HepG2 (cell line): ENCODE measurements at regions not wholly inside any gene's neighbourhood (a gene's known extent, or its start where the extent isn't known, plus 50 kb on each side); places are given as distances from the start of the nearest gene placed in this dataset.

Experiments
- ATAC-seq: fragments of 200-7000 bp; cut with Tn5 transposase; 3 replicates; pipeline ENCODE4 v1.9.1; 2020; ENCODE audit warnings: mild to moderate bottlenecking, moderate library complexity
- BruUV-seq: library from RNA; stranded (reverse); fragments of 400-500 nt; replicated peaks from 2 replicates; lab custom pipeline; 2021; lab: Mats Ljungman, UMichigan
- CTCF ChIA-PET: fragments of 300-600 bp; formaldehyde crosslinking; extraction: SDS; loops from one replicate; lab custom pipeline; 2021; ENCODE audit warnings: low total read pairs, inconsistent platforms, low intra/inter-chr PET ratio; lab: Yijun Ruan, JAX
- POLR2A ChIA-PET: fragments of 350-600 bp; sonication (Branson Sonifier 250); formaldehyde crosslinking; loops from one replicate; lab custom pipeline; 2020; ENCODE audit warnings: antibody characterized with exemption, inconsistent platforms; lab: Yijun Ruan, JAX
- DNase-seq: peaks from one replicate; pipeline ENCODE4 v3.0.0-alpha.2; 2015; ENCODE audit warnings: low spot score
- FAIRE-seq: peaks from 3 replicates; lab custom pipeline; 2011; peaks lifted over from hg19 to GRCh38; lab: Jason Lieb, UNC
- H2AFZ ChIP-seq: one replicate; pipeline ENCODE4 v1.6.1; 2011; ENCODE audit warnings: low read length, inconsistent platforms
- H3K27ac ChIP-seq: fragments of 300-600 bp; 3 replicates; pipeline ENCODE4 v1.8.0; 2011; ENCODE audit warnings: mixed run types, mild to moderate bottlenecking, mixed read lengths, low read length, inconsistent platforms; ENCODE audit not compliant: insufficient read depth; ENCODE audit errors: extremely low read length
- H3K27me3 ChIP-seq, 2 experiments: fragments of 200-600 bp in 1 of 2; 2 replicates in 1 of 2; 3 replicates in 1 of 2; pipeline versions ENCODE4 v1.6.0 to v1.8.0; 2011; ENCODE audit warnings: low read length in 2 of 2, mild to moderate bottlenecking in 2 of 2, moderate library complexity in 2 of 2, inconsistent platforms in 1 of 2; ENCODE audit not compliant: insufficient read depth in 2 of 2, control insufficient read depth in 1 of 2
- H3K36me3 ChIP-seq, 2 experiments: fragments of 200-600 bp in 1 of 2; replicated peaks in 1 of 2; 2 replicates in 1 of 2; 3 replicates in 1 of 2; pipeline versions ENCODE4 v1.5.1 to v1.8.0; 2011; ENCODE audit warnings: low read length in 2 of 2, inconsistent platforms in 1 of 2; ENCODE audit not compliant: insufficient read depth in 2 of 2, control insufficient read depth in 1 of 2
- H3K4me1 ChIP-seq: 2 replicates; pipeline ENCODE4 v1.5.1; 2012; ENCODE audit warnings: low read length, inconsistent platforms; ENCODE audit not compliant: insufficient read depth
- H3K4me2 ChIP-seq: 2 replicates; pipeline ENCODE4 v1.6.0; 2011; ENCODE audit warnings: low read depth, low read length, inconsistent platforms
- H3K4me3 ChIP-seq, 3 experiments: fragments of 200-600 bp in 1 of 3; sonication (generic), shearing (Covaris generic) in 1 of 3; replicated peaks in 1 of 3; 2 replicates each; pipeline ENCODE4 v1.5.1; 2011 to 2016; ENCODE audit warnings: low read length in 3 of 3, inconsistent platforms in 2 of 3, low read depth in 2 of 3, mild to moderate bottlenecking in 2 of 3, control low read depth in 1 of 3, mixed read lengths in 1 of 3; ENCODE audit not compliant: insufficient read depth in 1 of 3
- H3K79me2 ChIP-seq: one replicate; pipeline ENCODE4 v1.6.1; 2011; ENCODE audit warnings: low read length, inconsistent platforms; ENCODE audit not compliant: insufficient read depth
- H3K9ac ChIP-seq: 2 replicates; pipeline ENCODE4 v1.6.0; 2011; ENCODE audit warnings: mild to moderate bottlenecking, low read depth, low read length, inconsistent platforms; ENCODE audit not compliant: insufficient read depth
- H3K9me3 ChIP-seq: 2 replicates; pipeline ENCODE4 v1.5.1; 2012; ENCODE audit warnings: mild to moderate bottlenecking, low read length
- H4K20me1 ChIP-seq: 2 replicates; pipeline ENCODE4 v1.6.0; 2011; ENCODE audit warnings: inconsistent platforms, mild to moderate bottlenecking, low read length, moderate library complexity; ENCODE audit not compliant: insufficient read depth
- BRCA1 ChIP-seq: sonication (generic); formaldehyde crosslinking; IDR thresholded peaks from 2 replicates; pipeline ENCODE4 v1.4.0; 2020; ENCODE audit warnings: missing genetic modification reagents
- FOXK1 ChIP-seq: sonication (generic); formaldehyde crosslinking; IDR thresholded peaks from 2 replicates; pipeline ENCODE4 v1.4.0; 2020; ENCODE audit warnings: low read depth, missing genetic modification reagents, borderline replicate concordance
- HIVEP1 ChIP-seq: sonication (generic); formaldehyde crosslinking; IDR thresholded peaks from 2 replicates; pipeline ENCODE4 v1.4.0; 2020; ENCODE audit warnings: mild to moderate bottlenecking, missing genetic modification reagents
- HNRNPUL1 ChIP-seq: fragments of 200-400 bp; formaldehyde crosslinking; IDR thresholded peaks from 2 replicates; pipeline ENCODE4 v1.6.1; 2017; ENCODE audit warnings: low read depth, mild to moderate bottlenecking, low read length, moderate library complexity
- JUN ChIP-seq: sonication (generic); formaldehyde crosslinking; IDR thresholded peaks from 2 replicates; pipeline ENCODE4 v1.4.0; 2020; ENCODE audit warnings: mild to moderate bottlenecking, missing genetic modification reagents
- KDM1A ChIP-seq: IDR thresholded peaks from 2 replicates; pipeline ENCODE4 v1.6.1; 2016; ENCODE audit warnings: missing compliant biosample characterization
- RXRB ChIP-seq: IDR thresholded peaks from 2 replicates; pipeline ENCODE4 v1.6.1; 2016; ENCODE audit warnings: borderline replicate concordance, missing genetic modification reagents, missing compliant biosample characterization
- SUZ12 ChIP-seq: fragments of 150-350 bp; IDR thresholded peaks from 2 replicates; pipeline ENCODE4 v1.6.1; 2014; ENCODE audit warnings: low read depth, low read length
- WIZ ChIP-seq: sonication (generic); formaldehyde crosslinking; IDR thresholded peaks from 2 replicates; pipeline ENCODE4 v1.5.1; 2020; ENCODE audit warnings: mild to moderate bottlenecking, missing genetic modification reagents
- ZBTB42 ChIP-seq: sonication (generic); formaldehyde crosslinking; IDR thresholded peaks from 2 replicates; pipeline ENCODE4 v1.5.0; 2020; ENCODE audit warnings: mild to moderate bottlenecking, missing genetic modification reagents
- ZFP36 ChIP-seq: fragments of 150-350 bp; IDR thresholded peaks from 2 replicates; pipeline ENCODE4 v1.6.1; 2018; ENCODE audit warnings: borderline replicate concordance, low read length, low read depth; ENCODE audit not compliant: partially characterized antibody
- ZNF24 ChIP-seq: fragments of 450-650 bp; IDR thresholded peaks from 2 replicates; pipeline ENCODE4 v1.6.1; 2017; ENCODE audit warnings: antibody characterized with exemption, mild to moderate bottlenecking
- ZNF501 ChIP-seq: sonication (generic); formaldehyde crosslinking; IDR thresholded peaks from 2 replicates; pipeline ENCODE4 v1.5.1; 2020; ENCODE audit warnings: mild to moderate bottlenecking, moderate library complexity, missing genetic modification reagents
- ZNF737 ChIP-seq: sonication (generic); formaldehyde crosslinking; IDR thresholded peaks from 2 replicates; pipeline ENCODE4 v1.5.0; 2020; ENCODE audit warnings: missing genetic modification reagents, mild to moderate bottlenecking, borderline replicate concordance
- WGBS: methylation state at CpG from one replicate; pipeline ENCODE4 v1.1.6; 2017; ENCODE audit warnings: low lambda C conversion rate; 5-methylcytosine and 5-hydroxymethylcytosine counted together
- in situ Hi-C: cut with HindIII; loops from 2 replicates; pipeline ENCODE4 v1.10.0; 2017; ENCODE audit warnings: low pct_unique_long_range_greater_than_20kb; ENCODE audit not compliant: extremely low pct_ligation_motif_present
- intact Hi-C: fragments of 100-400 bp; cut with micrococcal nuclease; formaldehyde crosslinking; loops from one replicate; pipeline ENCODE4 v1.10.0; 2022; ENCODE audit not compliant: unreplicated experiment
- TF ChIP-seq, protein P1 (sequence below): sonication (generic); formaldehyde crosslinking; IDR thresholded peaks from 2 replicates; pipeline ENCODE4 v1.8.1; 2023; ENCODE audit warnings: mild to moderate bottlenecking, missing genetic modification reagents, borderline replicate concordance
- TF ChIP-seq, protein P2 (sequence below): sonication (generic); formaldehyde crosslinking; IDR thresholded peaks from 2 replicates; pipeline ENCODE4 v1.4.0; 2020; ENCODE audit warnings: missing genetic modification reagents
- TF ChIP-seq, protein P3 (sequence below): sonication (generic); formaldehyde crosslinking; IDR thresholded peaks from 2 replicates; pipeline ENCODE4 v1.4.0; 2020; ENCODE audit warnings: missing genetic modification reagents
- TF ChIP-seq, protein P4 (sequence below): sonication (generic); formaldehyde crosslinking; IDR thresholded peaks from 2 replicates; pipeline ENCODE4 v1.4.0; 2020; ENCODE audit warnings: missing genetic modification reagents

DNA sequence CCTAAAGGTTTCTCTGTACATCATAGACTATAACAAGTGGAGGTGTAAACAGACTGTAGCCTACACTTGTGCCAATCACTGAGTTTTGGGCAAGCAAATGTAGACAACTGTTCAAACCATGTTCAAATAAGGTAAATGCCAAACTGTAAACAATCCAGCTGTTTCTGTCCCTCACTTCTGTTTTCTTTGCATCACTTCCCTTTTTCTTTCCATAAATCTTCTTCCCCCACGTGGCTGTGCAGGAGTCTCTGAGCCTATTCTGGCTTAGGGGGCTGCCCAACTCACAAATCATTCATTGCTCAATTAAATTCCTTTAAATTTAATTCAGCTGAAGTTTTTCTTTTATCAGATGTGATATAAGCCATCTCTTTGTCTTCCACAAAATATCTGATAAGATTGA is 65.1 kb upstream of the CPM start:
- WGBS: 0% methylated on average over 1 of the region's 1 CpG

More for the DNA sequence above, 65.1 kb upstream of the CPM start:
- Histone ChIP-seq H3K27ac (no peak overlapping the region), H3K4me2 (no peak overlapping the region), H3K27me3 (no peaks in the 10 kb centered on the region), H3K9me3 (peaks cover 10% of the 10 kb centered on the region; the same call in 1 of the 2 replicates), H3K9ac (no peak overlapping the region), H4K20me1 (no peaks in the 10 kb centered on the region), H3K79me2 (no peaks in the 10 kb centered on the region), H2AFZ (no peak overlapping the region), H3K36me3 (no peaks in the 10 kb centered on the region), H3K4me1 (no peaks in the 10 kb centered on the region), H3K4me3 (no peak overlapping the region)
- TF ChIP-seq JUN: no peak
- TF ChIP-seq BRCA1 (CRISPR knock-in tag): no peak
- TF ChIP-seq ZFP36: no peak
- TF ChIP-seq HIVEP1: no peak
- no peak for TF ChIP-seq ZNF501 (CRISPR knock-in tag)
- no peak for TF ChIP-seq HNRNPUL1
- no peak for TF ChIP-seq FOXK1
- TF ChIP-seq WIZ: no peak
- TF ChIP-seq ZBTB42: no peak
- TF ChIP-seq, protein P1, sequence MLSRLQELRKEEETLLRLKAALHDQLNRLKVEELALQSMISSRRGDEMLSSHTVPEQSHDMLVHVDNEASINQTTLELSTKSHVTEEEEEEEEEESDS (CRISPR knock-in tag): no peak
- TF ChIP-seq KDM1A (CRISPR knock-in tag): no peak
- TF ChIP-seq, protein P2, sequence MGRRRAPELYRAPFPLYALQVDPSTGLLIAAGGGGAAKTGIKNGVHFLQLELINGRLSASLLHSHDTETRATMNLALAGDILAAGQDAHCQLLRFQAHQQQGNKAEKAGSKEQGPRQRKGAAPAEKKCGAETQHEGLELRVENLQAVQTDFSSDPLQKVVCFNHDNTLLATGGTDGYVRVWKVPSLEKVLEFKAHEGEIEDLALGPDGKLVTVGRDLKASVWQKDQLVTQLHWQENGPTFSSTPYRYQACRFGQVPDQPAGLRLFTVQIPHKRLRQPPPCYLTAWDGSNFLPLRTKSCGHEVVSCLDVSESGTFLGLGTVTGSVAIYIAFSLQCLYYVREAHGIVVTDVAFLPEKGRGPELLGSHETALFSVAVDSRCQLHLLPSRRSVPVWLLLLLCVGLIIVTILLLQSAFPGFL: no peak
- no peak for TF ChIP-seq RXRB (CRISPR knock-in tag)
- no peak for TF ChIP-seq ZNF737
- TF ChIP-seq ZNF24: no peak
- TF ChIP-seq, protein P3, sequence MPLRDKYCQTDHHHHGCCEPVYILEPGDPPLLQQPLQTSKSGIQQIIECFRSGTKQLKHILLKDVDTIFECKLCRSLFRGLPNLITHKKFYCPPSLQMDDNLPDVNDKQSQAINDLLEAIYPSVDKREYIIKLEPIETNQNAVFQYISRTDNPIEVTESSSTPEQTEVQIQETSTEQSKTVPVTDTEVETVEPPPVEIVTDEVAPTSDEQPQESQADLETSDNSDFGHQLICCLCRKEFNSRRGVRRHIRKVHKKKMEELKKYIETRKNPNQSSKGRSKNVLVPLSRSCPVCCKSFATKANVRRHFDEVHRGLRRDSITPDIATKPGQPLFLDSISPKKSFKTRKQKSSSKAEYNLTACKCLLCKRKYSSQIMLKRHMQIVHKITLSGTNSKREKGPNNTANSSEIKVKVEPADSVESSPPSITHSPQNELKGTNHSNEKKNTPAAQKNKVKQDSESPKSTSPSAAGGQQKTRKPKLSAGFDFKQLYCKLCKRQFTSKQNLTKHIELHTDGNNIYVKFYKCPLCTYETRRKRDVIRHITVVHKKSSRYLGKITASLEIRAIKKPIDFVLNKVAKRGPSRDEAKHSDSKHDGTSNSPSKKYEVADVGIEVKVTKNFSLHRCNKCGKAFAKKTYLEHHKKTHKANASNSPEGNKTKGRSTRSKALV (CRISPR knock-in tag): no peak
- no peak for TF ChIP-seq SUZ12
- TF ChIP-seq, protein P4, sequence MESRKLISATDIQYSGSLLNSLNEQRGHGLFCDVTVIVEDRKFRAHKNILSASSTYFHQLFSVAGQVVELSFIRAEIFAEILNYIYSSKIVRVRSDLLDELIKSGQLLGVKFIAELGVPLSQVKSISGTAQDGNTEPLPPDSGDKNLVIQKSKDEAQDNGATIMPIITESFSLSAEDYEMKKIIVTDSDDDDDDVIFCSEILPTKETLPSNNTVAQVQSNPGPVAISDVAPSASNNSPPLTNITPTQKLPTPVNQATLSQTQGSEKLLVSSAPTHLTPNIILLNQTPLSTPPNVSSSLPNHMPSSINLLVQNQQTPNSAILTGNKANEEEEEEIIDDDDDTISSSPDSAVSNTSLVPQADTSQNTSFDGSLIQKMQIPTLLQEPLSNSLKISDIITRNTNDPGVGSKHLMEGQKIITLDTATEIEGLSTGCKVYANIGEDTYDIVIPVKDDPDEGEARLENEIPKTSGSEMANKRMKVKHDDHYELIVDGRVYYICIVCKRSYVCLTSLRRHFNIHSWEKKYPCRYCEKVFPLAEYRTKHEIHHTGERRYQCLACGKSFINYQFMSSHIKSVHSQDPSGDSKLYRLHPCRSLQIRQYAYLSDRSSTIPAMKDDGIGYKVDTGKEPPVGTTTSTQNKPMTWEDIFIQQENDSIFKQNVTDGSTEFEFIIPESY: no peak
- intact Hi-C loops: no loop called here
- no TSS peak for BruUV-seq
- DNase-seq (no peak), ATAC-seq (no peak), FAIRE-seq (no peak)
- in situ Hi-C loops: no loop called here
- ChIA-PET CTCF (no interaction called here), POLR2A (no interaction called here)
